Spleen (tissue), 11 donors: ENCODE measurements at regions not wholly inside any gene's neighbourhood (a gene's known extent, or its start where the extent isn't known, plus 50 kb on each side); places are given as distances from the start of the nearest gene placed in this dataset.

Experiments
- DNase-seq: peaks from one replicate; pipeline ENCODE4 v3.0.0-alpha.2; 2020
- H3K27ac ChIP-seq, 8 donors: fragments of 200-600 bp; sonication (generic) in 7 of 8; 1 replicate in 4 of 8; 2 replicates in 4 of 8; pipeline versions ENCODE4 v1.5.0 to v1.8.0; 2016 to 2021; ENCODE audit warnings: inconsistent platforms in 4 of 8, mild to moderate bottlenecking in 4 of 8, moderate library complexity in 1 of 8
- H3K27me3 ChIP-seq, 7 donors: fragments of 200-600 bp; sonication (generic) in 6 of 7; replicated peaks in 1 of 7; 1 replicate in 4 of 7; 2 replicates in 3 of 7; pipeline versions ENCODE4 v1.5.0 to v1.8.0; 2016 to 2021; ENCODE audit warnings: inconsistent platforms in 3 of 7, mild to moderate bottlenecking in 1 of 7
- H3K36me3 ChIP-seq, 6 donors: fragments of 200-600 bp; sonication (generic) in 5 of 6; 1 replicate in 4 of 6; 2 replicates in 2 of 6; pipeline versions ENCODE4 v1.5.0 to v1.8.0; 2016 to 2021; ENCODE audit warnings: inconsistent platforms in 2 of 6
- H3K4me1 ChIP-seq, 6 donors: fragments of 200-600 bp; sonication (generic) in 5 of 6; 1 replicate in 3 of 6; 2 replicates in 3 of 6; pipeline versions ENCODE4 v1.5.0 to v1.8.0; 2016 to 2021; ENCODE audit warnings: inconsistent platforms in 3 of 6
- H3K4me3 ChIP-seq, 8 donors: fragments of 200-600 bp; sonication (generic) in 7 of 8; 1 replicate in 4 of 8; 2 replicates in 4 of 8; pipeline versions ENCODE4 v1.5.0 to v1.8.0; 2016 to 2021; ENCODE audit warnings: inconsistent platforms in 4 of 8, mild to moderate bottlenecking in 4 of 8, moderate library complexity in 2 of 8
- H3K9me3 ChIP-seq, 8 donors: fragments of 200-600 bp; sonication (generic) in 7 of 8; 1 replicate in 4 of 8; 2 replicates in 4 of 8; pipeline versions ENCODE4 v1.5.0 to v1.8.0; 2016 to 2021; ENCODE audit warnings: inconsistent platforms in 4 of 8
- CTCF ChIP-seq, 11 experiments: fragments of 200-600 bp in 7 of 11; fragments of 450-650 bp in 4 of 11; sonication (generic) in 4 of 11; IDR thresholded peaks in 8 of 11; conservative IDR thresholded peaks in 3 of 11; 1 replicate in 7 of 11; 2 replicates in 4 of 11; pipeline versions ENCODE4 v1.4.0 to v1.8.0; 2016 to 2021; ENCODE audit warnings: antibody characterized with exemption in 11 of 11, inconsistent platforms in 4 of 11, mild to moderate bottlenecking in 1 of 11
- POLR2A ChIP-seq, 3 donors: fragments of 450-650 bp; IDR thresholded peaks; one replicate each; pipeline ENCODE4 v1.5.1; 2017; ENCODE audit warnings: antibody characterized with exemption in 3 of 3, mild to moderate bottlenecking in 1 of 3
- POLR2AphosphoS5 ChIP-seq, 3 donors: sonication (generic); formaldehyde crosslinking; IDR thresholded peaks; one replicate each; pipeline ENCODE4 v1.5.1; 2017; ENCODE audit warnings: antibody characterized with exemption in 3 of 3
- WGBS, 5 donors: extraction: QIAGEN DNeasy Blood & Tissue Kit in 3 of 5; methylation state at CpG; one replicate each; pipeline versions ENCODE4 v1.1.5 to v1.1.7; 2013 to 2018; 5-methylcytosine and 5-hydroxymethylcytosine counted together
- intact Hi-C: fragments of 100-400 bp; cut with DNase I; formaldehyde crosslinking; loops from one replicate; pipeline ENCODE4 v1.15.0; 2023; ENCODE audit warnings: low total_unique reads
- donor health status: healthy with polysubstance abuse.
- donor health status: DM: no; HTN: no; CAD: no; lungs with moderate emphysema.
- donor health status: DM: no; HTN: no; CAD: no.
- donor health status: Bipolar disorder and iron deficiency.
- donor health status: healthy.
- donor health status: DM: no; HTN: no; CAD: no.
- donor health status: DM: yes; HTN: yes; CAD: no.

GRCh38 chr14:51566831-51567582 lies 84.7 kb upstream of the FRMD6 start:
- H3K9me3 ChIP-seq, result no peaks in the 10 kb centered on the region
- WGBS, 5 donors, result 53 to 71% (median 60%) methylated on average over 6 of the region's 6 CpGs
- no peaks in the 10 kb centered on the region for H3K36me3 ChIP-seq
- no peak for TF ChIP-seq POLR2A (IDR thresholded peaks at IDR 0.05)
- no peak for TF ChIP-seq CTCF (IDR thresholded peaks at IDR 0.05 in 8 of 11, conservative IDR thresholded peaks at IDR 0.05 in 3 of 11)
- TF ChIP-seq POLR2AphosphoS5 (IDR thresholded peaks at IDR 0.05), result no peak
- no peaks in the 10 kb centered on the region for H3K27me3 ChIP-seq
- intact Hi-C loops, result no loop called here
- DNase-seq, result no peak
- no peaks in the 10 kb centered on the region for H3K4me1 ChIP-seq
- no peak overlapping the region for H3K27ac ChIP-seq
- H3K4me3 ChIP-seq, result no peak overlapping the region

DNA sequence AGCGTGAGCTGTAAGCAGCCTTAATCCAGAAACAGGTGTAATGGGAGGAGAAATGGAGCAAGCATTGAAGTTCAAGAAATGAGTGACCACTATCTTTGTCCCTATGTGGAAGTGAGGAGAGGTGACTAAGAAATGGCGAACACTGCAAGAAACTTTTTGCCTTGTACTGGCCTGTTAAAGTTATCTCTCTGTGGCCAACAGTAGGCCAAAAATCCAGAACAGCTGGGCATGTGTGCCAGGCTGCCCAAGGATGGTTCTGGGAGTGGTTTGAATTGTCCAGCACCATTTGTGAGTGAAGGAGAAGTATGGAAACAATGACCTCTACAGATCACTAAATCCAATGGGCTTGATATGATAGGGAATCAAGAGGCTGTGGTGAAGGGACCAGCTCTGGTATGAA lies 83.3 kb upstream of the FRMD6 start:
- Histone ChIP-seq H3K36me3 (no peaks in the 10 kb centered on the region), H3K27me3 (peaks cover 0 to 4% (median 0%) of the 10 kb centered on the region in 7 donors), H3K4me3 (no peak overlapping the region), H3K9me3 (no peaks in the 10 kb centered on the region), H3K4me1 (no peaks in the 10 kb centered on the region), H3K27ac (no peak overlapping the region)
- TF ChIP-seq CTCF (IDR thresholded peaks at IDR 0.05 in 8 of 11, conservative IDR thresholded peaks at IDR 0.05 in 3 of 11) (no peak), POLR2AphosphoS5 (IDR thresholded peaks at IDR 0.05) (no peak), POLR2A (IDR thresholded peaks at IDR 0.05) (no peak)
- no peak for DNase-seq
- WGBS, 5 donors, result 75 to 96% (median 95%) methylated on average over 2 of the region's 2 CpGs
- intact Hi-C loops, result no loop called here

DNA sequence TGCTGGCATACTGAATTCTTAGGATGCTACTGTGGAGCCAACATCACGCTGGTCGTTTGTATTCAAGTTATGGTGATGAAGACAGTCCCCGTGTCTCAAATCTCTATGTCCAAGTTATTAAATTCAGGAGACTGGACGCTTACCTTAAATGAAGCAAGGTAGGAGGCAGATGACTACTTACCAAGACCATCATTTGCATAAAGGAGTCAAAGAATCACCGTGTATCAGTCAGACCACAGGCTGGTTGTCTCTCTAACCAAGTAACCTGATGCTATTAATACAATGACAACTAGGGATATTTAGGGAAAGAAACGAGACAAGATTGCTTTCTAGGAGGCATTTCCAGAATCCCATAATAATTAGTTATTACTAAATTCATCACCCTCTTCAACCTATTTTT lies 78.1 kb upstream of the FRMD6 start:
- TF ChIP-seq POLR2AphosphoS5 (IDR thresholded peaks at IDR 0.05) (no peak), POLR2A (IDR thresholded peaks at IDR 0.05) (no peak), CTCF (IDR thresholded peaks at IDR 0.05 in 8 of 11, conservative IDR thresholded peaks at IDR 0.05 in 3 of 11) (no peak)
- no peak for DNase-seq
- Histone ChIP-seq H3K36me3 (no peaks in the 10 kb centered on the region), H3K4me3 (no peak overlapping the region), H3K4me1 (no peaks in the 10 kb centered on the region), H3K9me3 (no peaks in the 10 kb centered on the region), H3K27ac (no peak overlapping the region), H3K27me3 (peaks cover 0 to 21% (median 0%) of the 10 kb centered on the region in 7 donors)
- intact Hi-C loops, result no loop called here
- 78 to 88% (median 81%) methylated on average over 6 of the region's 6 CpGs for WGBS, 5 donors

DNA sequence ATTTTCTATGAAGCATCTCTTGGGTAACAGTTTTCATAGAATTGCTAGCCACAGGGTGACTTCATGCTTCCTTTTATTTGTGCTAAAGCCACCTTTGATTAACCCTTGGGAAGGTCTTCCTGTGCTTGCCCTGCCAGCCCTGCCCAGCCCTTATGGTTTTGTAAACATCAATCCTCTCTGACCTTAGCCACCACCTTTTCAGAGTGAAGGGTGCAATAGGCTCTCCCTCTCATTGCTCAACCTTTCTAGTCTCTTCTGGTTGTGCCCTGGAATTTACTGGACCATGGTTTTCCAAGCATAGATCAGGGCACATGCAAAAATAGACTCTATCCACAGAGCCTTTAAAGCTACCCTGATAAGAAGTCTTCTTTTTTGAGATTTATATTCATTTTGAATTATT lies 77.7 kb upstream of the FRMD6 start:
- intact Hi-C loops, result no loop called here
- no peak for TF ChIP-seq POLR2A (IDR thresholded peaks at IDR 0.05)
- no peak for TF ChIP-seq POLR2AphosphoS5 (IDR thresholded peaks at IDR 0.05)
- TF ChIP-seq CTCF (IDR thresholded peaks at IDR 0.05 in 8 of 11, conservative IDR thresholded peaks at IDR 0.05 in 3 of 11), result no peak

More for the DNA sequence above, 77.7 kb upstream of the FRMD6 start:
- Histone ChIP-seq H3K9me3 (no peaks in the 10 kb centered on the region), H3K36me3 (no peaks in the 10 kb centered on the region), H3K4me3 (no peak overlapping the region), H3K27ac (no peak overlapping the region), H3K27me3 (peaks cover 0 to 21% (median 0%) of the 10 kb centered on the region in 7 donors), H3K4me1 (no peaks in the 10 kb centered on the region)
- DNase-seq, result no peak
